GM06990 (cell line): ENCODE measurements at regions not wholly inside any gene's neighbourhood (a gene's known extent, or its start where the extent isn't known, plus 50 kb on each side); places are given as distances from the start of the nearest gene placed in this dataset.
"Not testable (repeated sequence)": the region's sequence is repeated elsewhere in the genome, so short reads cannot be mapped to it uniquely, and the experiment has no call there.

Experiments used
- DNase-seq: peaks from one replicate; pipeline ENCODE4 v3.0.0-alpha.2; 2011; ENCODE audit not compliant: insufficient read length; ENCODE audit errors: extremely low read depth
- H3K27me3 ChIP-seq: replicated peaks from 2 replicates; pipeline ENCODE4 v1.6.0; 2011; ENCODE audit warnings: low read length; ENCODE audit not compliant: control insufficient read depth, insufficient read depth
- H3K36me3 ChIP-seq: 2 replicates; pipeline ENCODE4 v1.5.1; 2011; ENCODE audit warnings: low read length; ENCODE audit not compliant: control insufficient read depth, insufficient read depth
- H3K4me3 ChIP-seq: replicated peaks from 2 replicates; pipeline ENCODE4 v1.5.1; 2011; ENCODE audit warnings: low read depth, mild to moderate bottlenecking, control low read depth, low read length
- TF ChIP-seq, protein P1 (sequence below): IDR thresholded peaks from 2 replicates; pipeline ENCODE4 v1.5.1; 2011; ENCODE audit warnings: low read length, control low read depth, mild to moderate bottlenecking, inconsistent platforms; ENCODE audit not compliant: insufficient read depth, poor library complexity, severe bottlenecking

DNA sequence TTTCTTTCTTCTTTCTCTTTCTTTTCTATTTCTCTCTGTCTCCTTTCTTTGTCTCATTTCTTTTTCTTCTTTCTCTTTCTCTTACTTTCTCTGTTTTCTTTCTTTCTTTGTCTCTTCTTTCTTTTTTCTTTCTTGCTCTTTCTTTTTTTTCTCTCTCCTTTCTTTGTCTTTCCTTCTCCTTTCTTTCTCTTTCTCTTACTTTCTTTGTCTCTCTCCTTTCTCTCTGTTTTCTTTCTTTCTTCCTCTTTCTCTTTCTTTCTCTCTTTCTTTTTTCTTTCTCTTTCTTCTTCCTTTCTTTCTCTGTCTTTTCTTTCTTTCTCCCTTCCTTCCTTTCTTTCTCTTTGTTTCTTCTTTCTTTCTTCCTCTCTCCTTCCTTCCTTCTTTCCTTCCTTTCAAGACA lies 184.8 kb downstream of the CRLF2 start:
- H3K36me3 ChIP-seq, result no peaks in the 10 kb centered on the region
- no peak for DNase-seq
- TF ChIP-seq, protein P1, sequence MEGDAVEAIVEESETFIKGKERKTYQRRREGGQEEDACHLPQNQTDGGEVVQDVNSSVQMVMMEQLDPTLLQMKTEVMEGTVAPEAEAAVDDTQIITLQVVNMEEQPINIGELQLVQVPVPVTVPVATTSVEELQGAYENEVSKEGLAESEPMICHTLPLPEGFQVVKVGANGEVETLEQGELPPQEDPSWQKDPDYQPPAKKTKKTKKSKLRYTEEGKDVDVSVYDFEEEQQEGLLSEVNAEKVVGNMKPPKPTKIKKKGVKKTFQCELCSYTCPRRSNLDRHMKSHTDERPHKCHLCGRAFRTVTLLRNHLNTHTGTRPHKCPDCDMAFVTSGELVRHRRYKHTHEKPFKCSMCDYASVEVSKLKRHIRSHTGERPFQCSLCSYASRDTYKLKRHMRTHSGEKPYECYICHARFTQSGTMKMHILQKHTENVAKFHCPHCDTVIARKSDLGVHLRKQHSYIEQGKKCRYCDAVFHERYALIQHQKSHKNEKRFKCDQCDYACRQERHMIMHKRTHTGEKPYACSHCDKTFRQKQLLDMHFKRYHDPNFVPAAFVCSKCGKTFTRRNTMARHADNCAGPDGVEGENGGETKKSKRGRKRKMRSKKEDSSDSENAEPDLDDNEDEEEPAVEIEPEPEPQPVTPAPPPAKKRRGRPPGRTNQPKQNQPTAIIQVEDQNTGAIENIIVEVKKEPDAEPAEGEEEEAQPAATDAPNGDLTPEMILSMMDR, result no peak
- no peaks in the 10 kb centered on the region for H3K27me3 ChIP-seq
- no peak overlapping the region for H3K4me3 ChIP-seq

DNA sequence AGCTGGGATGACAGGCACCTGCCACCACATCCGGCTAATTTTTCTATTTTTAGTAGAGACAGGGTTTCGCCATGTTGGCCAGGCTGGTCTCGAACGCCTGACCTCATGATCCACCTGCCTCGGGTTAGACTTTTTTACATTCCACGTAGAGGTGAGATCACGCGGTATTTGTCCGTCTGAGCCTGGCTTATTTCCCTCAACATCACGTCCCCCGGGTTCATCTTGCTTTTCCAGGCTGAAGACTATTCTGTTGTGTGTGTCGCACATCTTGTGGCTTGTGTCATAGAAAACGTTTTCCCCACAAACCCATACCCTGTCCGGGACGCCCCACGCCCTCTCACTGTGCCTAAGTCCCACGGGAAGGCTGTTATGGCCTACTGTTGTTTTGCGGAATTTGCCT lies 185.3 kb downstream of the CRLF2 start:
- Histone ChIP-seq H3K4me3 (no peak overlapping the region), H3K27me3 (no peaks in the 10 kb centered on the region), H3K36me3 (no peaks in the 10 kb centered on the region)
- TF ChIP-seq, protein P1, result no peak
- peak; percentile 78 for DNase-seq

DNA sequence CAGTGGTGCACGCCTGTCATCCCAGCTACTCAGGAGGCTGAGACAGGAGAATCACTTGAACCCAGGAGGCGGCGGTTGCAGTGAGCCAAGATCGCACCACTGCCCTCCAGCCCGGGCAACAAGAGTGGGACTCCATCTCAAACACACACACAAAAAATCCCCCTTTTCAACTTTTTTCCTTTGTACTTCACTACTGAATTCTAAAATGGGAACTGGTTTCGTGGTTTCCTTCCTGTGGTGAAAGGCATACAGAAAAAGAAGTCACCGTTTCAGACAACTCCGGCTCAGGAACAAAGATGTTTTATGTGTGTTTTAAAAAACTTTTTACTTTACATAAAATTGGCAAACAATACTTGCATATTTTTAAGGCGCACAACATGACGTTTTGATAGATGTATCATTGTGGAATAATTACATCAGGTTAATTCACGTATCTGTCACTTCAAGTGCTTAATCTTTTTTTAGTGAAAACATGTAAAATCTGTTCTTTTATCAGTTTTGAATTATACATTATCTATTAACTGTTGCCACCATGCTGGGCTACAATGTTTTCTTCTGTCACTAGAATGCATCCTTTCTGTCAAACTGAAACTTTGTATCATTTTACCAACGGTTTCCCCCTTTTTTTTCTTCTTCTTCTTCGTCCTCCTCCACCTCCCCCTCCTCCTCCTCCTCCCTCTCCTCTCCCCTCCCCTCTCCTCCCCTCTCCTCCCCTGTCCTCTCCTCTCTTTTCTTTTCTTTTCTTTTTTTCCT lies 186.0 kb downstream of the CRLF2 start:
- no peaks in the 10 kb centered on the region for H3K27me3 ChIP-seq
- H3K4me3 ChIP-seq, result no peak overlapping the region
- TF ChIP-seq, protein P1, result no peak
- H3K36me3 ChIP-seq, result no peaks in the 10 kb centered on the region
- DNase-seq, result peak; percentile 69

DNA sequence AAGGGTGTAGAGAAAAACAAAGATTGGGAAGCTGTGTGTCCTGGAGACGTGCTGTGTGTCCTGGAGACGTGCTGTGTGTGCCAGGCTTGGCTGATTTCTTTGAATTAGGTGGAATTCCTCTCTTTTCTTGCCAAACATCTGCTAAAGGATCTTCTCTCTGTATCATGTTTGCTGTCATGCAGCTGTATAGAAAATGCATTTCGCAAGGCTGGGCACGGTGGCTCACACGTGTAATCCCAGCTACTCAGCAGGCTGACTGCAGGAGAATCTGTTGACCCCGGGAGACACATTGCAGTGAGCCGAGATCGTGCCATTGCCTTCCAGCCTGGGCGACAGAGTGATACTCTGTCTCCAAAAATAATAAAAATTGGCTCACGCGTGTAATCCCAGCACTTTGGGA lies 187.0 kb downstream of the CRLF2 start:
- Histone ChIP-seq H3K36me3 (no peaks in the 10 kb centered on the region), H3K4me3 (no peak overlapping the region), H3K27me3 (no peaks in the 10 kb centered on the region)
- no peak for DNase-seq
- TF ChIP-seq, protein P1, result no peak

DNA sequence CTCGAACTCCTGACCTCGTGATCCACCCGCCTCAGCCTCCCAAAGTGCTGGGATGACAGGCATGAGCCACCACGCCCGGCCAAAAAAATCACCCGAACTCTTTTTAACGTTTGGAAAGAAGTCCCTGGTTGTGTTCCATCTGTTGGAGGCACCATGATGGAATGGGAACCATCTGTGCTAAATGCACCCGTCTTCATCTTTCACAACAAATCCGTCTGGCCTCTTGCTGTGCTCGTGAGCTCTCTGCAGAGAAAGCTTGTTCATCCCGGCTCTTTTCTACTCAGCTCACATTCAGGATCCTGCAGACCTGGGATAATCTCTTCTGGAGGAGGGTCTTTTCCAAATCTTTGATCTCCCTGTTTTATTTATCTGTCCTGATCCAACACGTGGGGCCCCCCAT lies 188.8 kb downstream of the CRLF2 start:
- no peak for DNase-seq
- TF ChIP-seq, protein P1, result no peak
- Histone ChIP-seq H3K27me3 (no peaks in the 10 kb centered on the region), H3K4me3 (no peak overlapping the region), H3K36me3 (no peaks in the 10 kb centered on the region)

DNA sequence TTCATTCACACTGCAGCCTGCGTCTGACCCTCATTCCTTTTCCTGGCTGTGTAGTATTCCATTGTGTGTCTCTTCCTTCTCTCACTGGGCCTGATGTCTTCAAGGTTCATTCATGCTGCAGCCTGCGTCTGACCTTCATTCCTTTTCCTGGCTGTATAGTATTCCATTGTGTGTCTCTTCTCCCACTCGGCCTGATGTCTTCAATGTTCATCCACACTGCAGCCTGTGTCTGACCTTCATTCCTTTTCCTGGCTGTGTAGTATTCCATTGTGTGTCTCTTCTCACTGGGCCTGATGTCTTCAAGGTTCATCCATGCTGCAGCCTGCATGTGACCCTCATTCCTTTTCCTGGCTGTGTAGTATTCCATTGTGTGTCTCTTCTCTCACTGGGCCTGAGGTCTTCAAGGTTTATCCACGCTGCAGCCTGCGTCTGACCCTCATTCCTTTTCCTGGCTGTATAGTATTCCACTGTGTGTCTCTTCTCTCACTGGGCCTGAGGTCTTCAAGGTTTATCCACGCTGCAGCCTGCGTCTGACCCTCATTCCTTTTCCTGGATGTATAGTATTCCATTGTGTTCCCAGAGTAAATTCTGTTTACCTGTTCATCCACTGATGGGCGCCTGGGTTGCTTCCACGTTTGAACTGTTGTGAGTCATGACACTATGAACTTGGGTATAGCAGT lies 191.0 kb downstream of the CRLF2 start:
- H3K4me3 ChIP-seq, DNase-seq, H3K27me3 ChIP-seq, H3K36me3 ChIP-seq: not testable (repeated sequence)
